ENCODE measurements at regions not wholly inside any gene's neighbourhood (a gene's known extent, or its start where the extent isn't known, plus 50 kb on each side); places are given as distances from the start of the nearest gene placed in this dataset.
"Not testable (repeated sequence)": the region's sequence is repeated elsewhere in the genome, so short reads cannot be mapped to it uniquely, and the experiment has no call there.

GRCh38 chr10:8835453-8836167, 781.1 kb downstream of the GATA3 start:
- no peak overlapping the region for H3K9ac ChIP-seq (ENCODE audit: low read length in 5 of 5)
- H3K9me3 ChIP-seq (ENCODE audit: control insufficient read depth in 5 of 5, low read length in 5 of 5) = no peaks in the 10 kb centered on the region
- no peak overlapping the region for H3K27ac ChIP-seq (ENCODE audit: low read depth, low read length)
- no peaks in the 10 kb centered on the region for H3K27me3 ChIP-seq (ENCODE audit: control insufficient read depth in 5 of 5, insufficient read depth in 4 of 5, low read length in 5 of 5)
- no peak overlapping the region for H3K4me3 ChIP-seq (ENCODE audit: low read depth in 1 of 5, low read length in 5 of 5)
- H3K36me3 ChIP-seq (ENCODE audit: control insufficient read depth in 5 of 5, insufficient read depth in 5 of 5, low read length in 5 of 5) = no peaks in the 10 kb centered on the region
- H3K4me1 ChIP-seq (ENCODE audit: control insufficient read depth in 5 of 5, insufficient read depth in 5 of 5, low read length in 5 of 5) = no peaks in the 10 kb centered on the region

- no peaks in the 10 kb centered on the region for H3K4me1 ChIP-seq (ENCODE audit: control insufficient read depth in 5 of 5, insufficient read depth in 5 of 5, low read length in 5 of 5)
Measured at GRCh38 chr10:8840356-8840755, 785.9 kb downstream of the GATA3 start.

GRCh38 chr10:8844141-8844540, 789.7 kb downstream of the GATA3 start:
- Histone ChIP-seq H3K9ac (ENCODE audit: low read length in 5 of 5) (no peak overlapping the region), H3K9me3 (ENCODE audit: control insufficient read depth in 5 of 5, low read length in 5 of 5) (peaks cover 0 to 7% (median 0%) of the 10 kb centered on the region in 5 donors), H3K36me3 (ENCODE audit: control insufficient read depth in 5 of 5, insufficient read depth in 5 of 5, low read length in 5 of 5) (no peaks in the 10 kb centered on the region), H3K27ac (ENCODE audit: low read depth, low read length) (no peak overlapping the region), H3K27me3 (ENCODE audit: control insufficient read depth in 5 of 5, insufficient read depth in 4 of 5, low read length in 5 of 5) (peaks cover 0 to 2% (median 0%) of the 10 kb centered on the region in 5 donors), H3K4me1 (ENCODE audit: control insufficient read depth in 5 of 5, insufficient read depth in 5 of 5, low read length in 5 of 5) (no peaks in the 10 kb centered on the region), H3K4me3 (ENCODE audit: low read depth in 1 of 5, low read length in 5 of 5) (no peak overlapping the region)

More at GRCh38 chr10:8840356-8840755, 785.9 kb downstream of the GATA3 start:
- Histone ChIP-seq H3K9ac (ENCODE audit: low read length in 5 of 5) (no peak overlapping the region), H3K9me3 (ENCODE audit: control insufficient read depth in 5 of 5, low read length in 5 of 5) (peaks cover 0 to 7% (median 0%) of the 10 kb centered on the region in 5 donors), H3K27me3 (ENCODE audit: control insufficient read depth in 5 of 5, insufficient read depth in 4 of 5, low read length in 5 of 5) (no peaks in the 10 kb centered on the region), H3K27ac (ENCODE audit: low read depth, low read length) (no peak overlapping the region), H3K36me3 (ENCODE audit: control insufficient read depth in 5 of 5, insufficient read depth in 5 of 5, low read length in 5 of 5) (no peaks in the 10 kb centered on the region), H3K4me3 (ENCODE audit: low read depth in 1 of 5, low read length in 5 of 5) (no peak overlapping the region)

GRCh38 chr10:8852546-8852945, 798.1 kb downstream of the GATA3 start:
- Histone ChIP-seq H3K27ac (ENCODE audit: low read depth, low read length) (no peak overlapping the region), H3K9ac (ENCODE audit: low read length in 5 of 5) (no peak overlapping the region), H3K4me1 (ENCODE audit: control insufficient read depth in 5 of 5, insufficient read depth in 5 of 5, low read length in 5 of 5) (no peaks in the 10 kb centered on the region), H3K36me3 (ENCODE audit: control insufficient read depth in 5 of 5, insufficient read depth in 5 of 5, low read length in 5 of 5) (no peaks in the 10 kb centered on the region), H3K4me3 (ENCODE audit: low read depth in 1 of 5, low read length in 5 of 5) (no peak overlapping the region), H3K9me3 (ENCODE audit: control insufficient read depth in 5 of 5, low read length in 5 of 5) (no peaks in the 10 kb centered on the region), H3K27me3 (ENCODE audit: control insufficient read depth in 5 of 5, insufficient read depth in 4 of 5, low read length in 5 of 5) (no peaks in the 10 kb centered on the region)

GRCh38 chr10:8853048-8853447, 798.6 kb downstream of the GATA3 start:
- H3K9ac ChIP-seq (ENCODE audit: low read length in 5 of 5) = no peak overlapping the region
- H3K27me3 ChIP-seq (ENCODE audit: control insufficient read depth in 5 of 5, insufficient read depth in 4 of 5, low read length in 5 of 5) = no peaks in the 10 kb centered on the region
- H3K9me3 ChIP-seq (ENCODE audit: control insufficient read depth in 5 of 5, low read length in 5 of 5) = no peaks in the 10 kb centered on the region
- H3K36me3 ChIP-seq (ENCODE audit: control insufficient read depth in 5 of 5, insufficient read depth in 5 of 5, low read length in 5 of 5) = no peaks in the 10 kb centered on the region
- no peak overlapping the region for H3K4me3 ChIP-seq (ENCODE audit: low read depth in 1 of 5, low read length in 5 of 5)
- H3K4me1 ChIP-seq (ENCODE audit: control insufficient read depth in 5 of 5, insufficient read depth in 5 of 5, low read length in 5 of 5) = no peaks in the 10 kb centered on the region
- H3K27ac ChIP-seq (ENCODE audit: low read depth, low read length) = no peak overlapping the region

DNA sequence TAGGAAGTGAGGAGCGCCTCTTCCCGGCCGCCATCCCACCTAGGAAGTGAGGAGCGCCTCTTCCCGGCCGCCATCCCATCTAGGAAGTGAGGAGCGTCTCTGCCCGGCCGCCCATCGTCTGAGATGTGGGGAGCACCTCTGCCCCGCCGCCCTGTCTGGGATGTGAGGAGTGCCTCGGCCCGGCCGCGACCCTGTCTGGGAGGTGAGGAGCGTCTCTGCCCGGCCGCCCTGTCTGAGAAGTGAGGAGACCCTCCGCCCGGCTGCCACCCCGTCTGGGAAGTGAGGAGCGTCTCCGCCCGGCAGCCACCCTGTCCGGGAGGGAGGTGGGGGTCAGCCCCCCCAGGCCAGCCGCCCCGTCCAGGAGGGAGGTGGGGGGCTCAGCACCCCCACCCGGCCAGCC, 814.4 kb downstream of the GATA3 start:
- H3K27ac ChIP-seq (ENCODE audit: low read depth, low read length); H3K9ac ChIP-seq (ENCODE audit: low read length in 5 of 5); H3K27me3 ChIP-seq (ENCODE audit: control insufficient read depth in 5 of 5, insufficient read depth in 4 of 5, low read length in 5 of 5); H3K4me1 ChIP-seq (ENCODE audit: control insufficient read depth in 5 of 5, insufficient read depth in 5 of 5, low read length in 5 of 5); H3K9me3 ChIP-seq (ENCODE audit: control insufficient read depth in 5 of 5, low read length in 5 of 5); H3K4me3 ChIP-seq (ENCODE audit: low read depth in 1 of 5, low read length in 5 of 5); H3K36me3 ChIP-seq (ENCODE audit: control insufficient read depth in 5 of 5, insufficient read depth in 5 of 5, low read length in 5 of 5): not testable (repeated sequence)

DNA sequence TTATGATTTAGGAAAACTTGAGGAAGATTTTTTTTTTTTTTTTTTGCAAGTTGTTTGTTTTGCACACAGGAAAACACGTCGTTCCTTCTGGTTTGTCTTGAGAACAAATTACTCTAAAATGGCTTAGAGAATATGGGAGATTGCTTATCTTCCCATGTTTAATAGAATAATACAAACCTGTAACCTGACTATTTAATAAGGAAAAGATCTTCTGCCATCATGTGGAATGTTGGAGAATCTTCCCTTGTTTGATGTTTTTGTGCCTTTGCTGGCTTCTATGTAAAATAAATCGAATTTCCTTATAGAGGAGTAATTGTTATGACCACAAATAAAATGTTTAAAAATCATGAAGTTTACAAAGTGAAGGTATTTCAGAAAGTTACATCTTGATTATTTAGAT, 818.8 kb downstream of the GATA3 start:
- no peak overlapping the region for H3K4me3 ChIP-seq (ENCODE audit: low read depth in 1 of 5, low read length in 5 of 5)
- H3K36me3 ChIP-seq (ENCODE audit: control insufficient read depth in 5 of 5, insufficient read depth in 5 of 5, low read length in 5 of 5) = no peaks in the 10 kb centered on the region
- H3K9ac ChIP-seq (ENCODE audit: low read length in 5 of 5) = no peak overlapping the region
- no peaks in the 10 kb centered on the region for H3K4me1 ChIP-seq (ENCODE audit: control insufficient read depth in 5 of 5, insufficient read depth in 5 of 5, low read length in 5 of 5)
- no peak overlapping the region for H3K27ac ChIP-seq (ENCODE audit: low read depth, low read length)
- H3K27me3 ChIP-seq (ENCODE audit: control insufficient read depth in 5 of 5, insufficient read depth in 4 of 5, low read length in 5 of 5) = no peaks in the 10 kb centered on the region
- no peaks in the 10 kb centered on the region for H3K9me3 ChIP-seq (ENCODE audit: control insufficient read depth in 5 of 5, low read length in 5 of 5)

- H3K9ac ChIP-seq (ENCODE audit: low read length in 5 of 5) = no peak overlapping the region
- H3K27me3 ChIP-seq (ENCODE audit: control insufficient read depth in 5 of 5, insufficient read depth in 4 of 5, low read length in 5 of 5) = no peaks in the 10 kb centered on the region
- H3K9me3 ChIP-seq (ENCODE audit: control insufficient read depth in 5 of 5, low read length in 5 of 5) = no peaks in the 10 kb centered on the region
- H3K4me3 ChIP-seq (ENCODE audit: low read depth in 1 of 5, low read length in 5 of 5) = no peak overlapping the region
- H3K4me1 ChIP-seq (ENCODE audit: control insufficient read depth in 5 of 5, insufficient read depth in 5 of 5, low read length in 5 of 5) = no peaks in the 10 kb centered on the region
- no peaks in the 10 kb centered on the region for H3K36me3 ChIP-seq (ENCODE audit: control insufficient read depth in 5 of 5, insufficient read depth in 5 of 5, low read length in 5 of 5)
- H3K27ac ChIP-seq (ENCODE audit: low read depth, low read length) = no peak overlapping the region
Measured at GRCh38 chr10:8874268-8874667, 819.8 kb downstream of the GATA3 start.

- Histone ChIP-seq H3K27ac (ENCODE audit: low read depth, low read length) (no peak overlapping the region), H3K4me3 (ENCODE audit: low read depth in 1 of 5, low read length in 5 of 5) (no peak overlapping the region), H3K9ac (ENCODE audit: low read length in 5 of 5) (no peak overlapping the region), H3K36me3 (ENCODE audit: control insufficient read depth in 5 of 5, insufficient read depth in 5 of 5, low read length in 5 of 5) (no peaks in the 10 kb centered on the region), H3K27me3 (ENCODE audit: control insufficient read depth in 5 of 5, insufficient read depth in 4 of 5, low read length in 5 of 5) (no peaks in the 10 kb centered on the region), H3K9me3 (ENCODE audit: control insufficient read depth in 5 of 5, low read length in 5 of 5) (no peaks in the 10 kb centered on the region), H3K4me1 (ENCODE audit: control insufficient read depth in 5 of 5, insufficient read depth in 5 of 5, low read length in 5 of 5) (no peaks in the 10 kb centered on the region)
Measured at GRCh38 chr10:8874972-8875371, 820.5 kb downstream of the GATA3 start.

DNA sequence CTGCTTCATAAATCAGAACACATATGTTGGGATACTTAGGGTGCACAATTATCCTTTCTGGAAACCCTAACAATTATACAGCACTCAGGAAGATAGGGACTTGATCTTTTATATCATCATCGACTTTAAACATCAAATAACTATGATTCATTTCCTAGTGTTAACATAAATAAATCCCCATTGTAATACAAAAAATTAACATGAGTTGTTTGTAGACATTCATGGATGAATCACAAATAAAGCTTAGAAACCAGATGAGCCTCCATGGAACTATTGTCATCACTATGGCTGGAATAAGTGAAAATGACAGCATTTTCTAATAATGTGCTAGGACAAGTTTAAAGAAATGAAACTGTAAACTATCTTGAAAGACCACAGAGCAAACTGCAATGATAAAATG, 821.7 kb downstream of the GATA3 start:
- Histone ChIP-seq H3K36me3 (ENCODE audit: control insufficient read depth in 5 of 5, insufficient read depth in 5 of 5, low read length in 5 of 5) (no peaks in the 10 kb centered on the region), H3K9ac (ENCODE audit: low read length in 5 of 5) (no peak overlapping the region), H3K4me3 (ENCODE audit: low read depth in 1 of 5, low read length in 5 of 5) (no peak overlapping the region), H3K4me1 (ENCODE audit: control insufficient read depth in 5 of 5, insufficient read depth in 5 of 5, low read length in 5 of 5) (no peaks in the 10 kb centered on the region), H3K27me3 (ENCODE audit: control insufficient read depth in 5 of 5, insufficient read depth in 4 of 5, low read length in 5 of 5) (no peaks in the 10 kb centered on the region), H3K27ac (ENCODE audit: low read depth, low read length) (no peak overlapping the region), H3K9me3 (ENCODE audit: control insufficient read depth in 5 of 5, low read length in 5 of 5) (no peaks in the 10 kb centered on the region)
